HG03571 (cell line): ENCODE measurements at regions not wholly inside any gene's neighbourhood (a gene's known extent, or its start where the extent isn't known, plus 50 kb on each side); places are given as distances from the start of the nearest gene placed in this dataset.

Source experiments
- ATAC-seq: cut with Tn5 transposase; IDR thresholded peaks from one replicate; pipeline ENCODE4 v1.9.1; 2021; ENCODE audit not compliant: unreplicated experiment

DNA sequence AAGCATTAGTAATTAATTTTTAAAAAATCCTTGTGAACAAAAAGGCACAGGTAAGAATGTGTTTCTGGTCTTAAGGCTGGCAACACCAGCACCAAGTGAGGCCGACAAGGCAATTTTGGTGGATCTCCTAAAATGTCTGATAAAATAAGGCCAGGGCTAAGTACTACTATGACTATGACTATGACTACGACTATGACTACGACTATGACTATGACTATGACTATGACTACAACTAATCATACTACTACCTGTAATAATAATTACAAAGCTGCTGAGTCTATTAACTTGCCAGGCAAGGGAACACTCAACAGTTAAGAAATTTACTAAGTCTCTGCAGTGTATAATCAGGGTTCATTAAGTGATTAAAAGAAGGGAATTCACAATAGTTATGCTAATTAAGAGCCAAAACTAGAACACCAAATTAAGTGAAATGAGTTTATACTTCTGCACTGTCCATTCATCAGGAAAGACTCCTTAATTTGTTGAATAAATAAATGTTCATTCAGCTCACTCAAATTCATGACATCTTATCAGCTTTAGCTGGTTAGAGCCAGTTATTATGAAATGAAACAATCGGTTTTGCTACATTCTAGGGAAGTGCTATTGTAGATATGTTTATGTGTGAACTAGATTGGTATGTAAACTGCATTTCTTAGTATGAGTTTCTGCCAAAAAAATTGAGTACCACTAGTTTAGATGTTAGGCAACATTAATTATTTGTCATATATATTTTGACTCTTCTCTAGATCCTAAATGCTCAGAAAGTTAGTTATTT is 1626.2 kb upstream of the PCDH20 start:
- ATAC-seq, result no peak

DNA sequence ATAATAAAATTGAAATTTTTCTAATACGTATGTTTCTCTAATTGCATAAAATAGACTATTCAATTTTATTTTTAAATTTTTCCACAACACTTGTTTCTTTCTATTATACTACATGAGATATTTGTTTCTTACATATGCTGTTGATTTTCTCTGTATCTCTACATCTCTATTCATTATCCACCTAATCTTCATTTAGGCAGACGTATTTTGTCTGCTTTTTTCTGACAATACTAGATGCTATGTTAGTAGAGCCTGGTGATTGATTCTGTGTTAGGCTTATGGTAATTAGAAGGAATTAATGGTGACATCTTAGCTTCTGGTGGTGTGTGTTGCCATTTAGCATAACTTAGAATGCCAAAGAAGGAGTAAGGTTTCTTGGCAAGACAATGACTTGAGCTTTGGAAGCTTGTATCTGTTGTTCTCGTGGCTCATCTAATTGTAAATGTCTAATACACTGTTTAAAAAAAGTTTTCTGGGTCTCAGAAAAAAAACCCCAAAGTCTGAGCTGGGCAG is 1610.7 kb upstream of the PCDH20 start:
- ATAC-seq, result no peak

DNA sequence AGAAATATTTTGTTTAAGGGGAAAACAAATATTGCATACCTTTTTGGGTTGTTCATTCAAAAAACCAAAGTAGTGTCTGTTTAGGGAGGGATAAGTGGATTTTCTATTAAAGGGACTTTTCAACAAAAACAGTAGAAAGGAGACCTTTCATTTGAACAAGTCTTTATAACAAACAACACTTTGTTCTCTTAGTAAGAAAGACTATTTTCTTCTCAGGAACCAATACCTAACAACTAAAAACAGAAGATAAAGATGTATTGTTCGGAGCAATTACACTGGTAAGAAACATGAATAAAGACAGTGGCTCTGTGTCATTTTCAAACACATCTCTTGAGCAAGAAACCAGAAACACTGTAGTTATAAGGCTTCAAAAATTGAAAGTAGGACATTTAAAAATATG is 1610.1 kb upstream of the PCDH20 start:
- no peak for ATAC-seq

DNA sequence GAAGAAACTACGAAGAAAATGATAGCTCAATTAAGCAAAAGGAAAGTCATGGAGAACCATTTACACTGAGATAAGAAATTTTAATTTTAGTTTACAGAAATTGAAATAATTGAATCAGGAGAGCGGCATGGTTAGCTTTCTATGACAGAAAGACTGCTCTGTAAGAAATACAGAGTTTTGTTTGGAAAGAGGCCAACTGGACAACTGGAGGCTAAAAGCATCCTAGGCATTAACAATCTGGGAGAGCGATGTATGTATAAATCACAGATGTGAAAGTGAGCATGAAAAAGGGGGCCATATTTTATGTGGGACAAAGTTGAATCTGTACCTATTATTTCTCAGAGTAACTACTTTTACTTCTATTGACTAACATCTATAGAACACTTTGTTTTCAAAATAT is 1608.8 kb upstream of the PCDH20 start:
- no peak for ATAC-seq

DNA sequence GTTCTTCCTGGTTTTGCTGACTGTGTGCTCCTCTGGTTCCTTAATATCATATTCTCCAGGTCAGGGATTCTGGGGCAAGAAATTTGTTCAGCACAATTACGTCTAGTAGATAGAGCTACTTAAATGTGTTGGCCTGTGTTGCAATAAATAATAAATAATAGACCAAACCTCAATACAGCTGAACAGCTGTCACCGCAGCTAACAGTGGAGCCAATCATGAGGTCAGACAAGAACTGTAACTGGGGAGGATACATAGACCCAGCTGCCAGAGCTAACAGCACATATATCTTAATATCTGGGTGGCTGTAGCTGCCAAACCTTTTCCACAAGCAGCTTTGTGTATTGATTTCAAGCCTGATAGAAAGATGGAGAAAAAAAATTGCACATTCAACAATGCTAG is 1596.3 kb upstream of the PCDH20 start:
- ATAC-seq, result no peak

DNA sequence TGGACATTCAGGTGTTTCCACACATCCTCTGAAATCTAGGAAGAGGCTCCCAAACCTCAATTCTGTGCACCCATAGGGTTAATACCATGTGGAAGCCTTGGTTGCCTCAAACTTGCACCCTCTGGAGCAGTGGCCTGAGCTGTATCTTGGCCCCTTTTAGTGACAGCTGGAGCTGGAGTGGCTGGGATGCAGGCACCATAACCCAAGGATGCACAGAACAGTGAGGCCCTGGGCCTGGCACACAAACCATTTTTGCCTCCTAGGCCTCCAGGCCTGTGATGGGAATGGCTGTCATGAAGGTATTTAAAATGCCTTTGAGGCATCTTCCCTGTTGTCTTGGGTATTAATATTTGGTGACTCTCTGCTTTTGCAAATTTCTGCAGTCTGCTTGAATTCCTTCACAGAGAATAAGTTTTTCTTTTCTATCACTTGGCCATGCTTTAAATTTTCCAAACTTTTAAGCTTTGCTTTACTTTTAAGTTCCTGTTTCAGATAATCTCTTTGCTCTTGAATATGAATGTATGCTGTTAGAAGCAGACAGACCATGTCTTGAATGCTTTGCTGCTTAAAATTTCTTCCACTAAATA is 1594.5 kb upstream of the PCDH20 start:
- no peak for ATAC-seq

DNA sequence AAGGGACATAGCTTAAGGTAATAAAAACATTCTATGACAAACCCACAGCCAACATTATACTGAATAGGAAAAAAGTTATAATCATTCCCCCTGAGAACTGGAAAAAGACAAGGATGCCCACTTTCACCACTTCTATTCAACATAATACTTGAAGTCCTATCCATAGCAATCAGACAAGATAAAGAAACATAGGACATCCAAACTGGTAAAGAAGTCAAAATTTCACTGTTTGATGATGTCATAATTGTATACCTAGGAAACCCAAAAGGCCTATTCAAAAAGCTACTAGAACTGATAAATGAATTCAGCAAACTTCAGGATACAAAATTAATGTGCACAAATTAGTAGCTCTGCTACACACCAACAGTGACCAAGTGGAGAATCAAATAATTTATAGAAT is 1590.0 kb upstream of the PCDH20 start:
- ATAC-seq, result no peak

DNA sequence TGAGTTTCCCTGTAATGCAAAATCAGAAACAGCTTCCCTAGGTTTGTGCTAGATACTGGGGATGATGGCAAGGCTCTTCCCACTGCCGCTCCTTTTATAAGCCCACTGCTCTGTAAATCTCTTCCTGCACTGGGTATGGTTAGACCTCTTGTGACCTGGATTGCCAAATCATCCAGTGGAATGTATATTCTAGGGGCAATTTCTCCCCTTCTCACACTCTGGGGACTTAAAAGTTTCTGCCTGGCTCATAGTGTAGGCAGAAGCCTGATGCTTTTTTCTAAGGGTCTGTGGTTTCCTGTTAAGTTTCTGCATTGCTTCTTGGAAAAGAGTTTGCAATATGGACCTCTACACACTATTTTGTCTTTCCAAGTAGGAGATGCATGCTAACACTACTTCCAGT is 1582.0 kb upstream of the PCDH20 start:
- ATAC-seq, result no peak

DNA sequence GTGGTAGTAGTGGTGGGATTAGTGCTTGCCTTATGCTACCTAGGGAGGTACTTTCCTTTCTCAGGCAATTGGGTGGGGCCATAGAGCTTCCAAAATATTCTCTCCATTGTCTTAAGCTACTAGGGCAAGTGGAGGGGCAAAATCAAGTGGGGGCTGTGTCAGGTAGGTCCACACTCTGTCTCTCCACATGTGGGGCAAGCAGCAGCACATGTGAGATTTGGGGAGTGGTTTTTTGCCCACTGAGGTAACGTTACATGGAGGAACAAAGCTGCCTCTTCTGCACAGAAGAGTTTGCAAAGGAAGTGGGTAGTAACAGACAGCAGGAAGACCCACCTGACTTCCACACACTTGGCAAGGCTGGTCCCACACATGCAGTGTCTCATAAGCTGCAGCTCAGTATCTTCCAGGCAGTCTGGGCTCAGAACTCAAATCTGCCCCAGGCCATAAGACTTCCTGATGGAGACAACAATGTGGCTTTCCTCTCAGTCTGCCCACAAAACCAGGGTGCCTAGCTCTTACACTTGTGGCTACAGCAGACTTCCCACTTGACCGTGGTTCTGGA is 1581.5 kb upstream of the PCDH20 start:
- no peak for ATAC-seq

DNA sequence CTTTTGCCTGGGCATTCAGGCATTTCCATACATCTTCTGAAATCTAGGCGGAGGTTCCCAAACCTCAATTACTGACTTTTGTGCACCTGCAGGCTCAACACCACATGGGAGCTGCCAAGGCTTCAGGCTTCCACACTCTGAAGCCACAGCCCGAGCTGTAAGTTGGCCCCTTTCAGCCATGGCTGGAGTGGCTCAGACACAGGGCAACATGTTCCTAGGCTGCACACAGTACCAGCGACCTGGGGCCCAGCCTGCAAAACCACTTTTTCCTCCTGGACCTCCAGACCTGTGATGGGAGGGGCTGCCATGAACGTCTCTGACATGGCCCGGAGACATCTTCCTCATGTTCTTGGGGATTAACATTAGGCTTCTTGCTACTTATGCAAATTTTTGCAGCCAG is 1558.2 kb upstream of the PCDH20 start:
- no peak for ATAC-seq

DNA sequence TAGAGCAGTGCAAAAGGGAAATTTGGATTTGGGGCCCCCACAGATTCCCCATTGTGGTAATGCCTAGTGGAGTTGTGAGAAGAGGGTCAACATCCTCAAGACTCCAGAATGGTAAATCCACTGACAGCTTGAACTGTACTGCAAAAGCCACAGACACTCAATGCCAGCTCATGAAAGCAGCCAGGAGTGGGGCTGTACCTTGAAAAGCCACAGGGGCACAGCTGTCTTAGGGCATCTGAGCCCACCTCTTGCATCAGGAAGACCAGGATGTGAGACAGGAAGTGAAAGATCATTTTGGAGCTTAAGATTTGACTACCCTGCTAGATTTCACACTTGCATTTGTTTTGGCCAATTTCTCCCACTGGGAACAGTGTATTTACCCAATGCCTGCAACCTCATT is 1548.9 kb upstream of the PCDH20 start:
- ATAC-seq, result no peak

DNA sequence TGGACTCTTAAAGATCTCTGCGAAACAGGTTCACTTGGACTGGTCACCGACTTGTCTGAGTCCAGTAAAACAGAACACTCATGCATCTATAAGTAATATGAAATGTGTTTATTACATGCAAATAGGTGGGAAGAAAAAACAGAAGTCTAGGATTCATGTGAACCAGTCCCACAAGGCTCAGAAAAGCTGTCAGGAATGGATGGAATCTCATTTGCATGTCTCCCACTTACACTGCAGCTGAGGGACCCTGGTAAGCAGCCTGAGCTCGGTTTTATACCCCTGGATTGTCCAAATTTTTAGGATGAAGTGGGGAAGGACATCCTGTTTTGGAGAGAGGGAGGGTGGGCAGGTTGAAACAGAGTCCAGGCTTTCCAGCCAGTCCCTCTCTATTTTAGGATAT is 1545.1 kb upstream of the PCDH20 start:
- ATAC-seq, result no peak

DNA sequence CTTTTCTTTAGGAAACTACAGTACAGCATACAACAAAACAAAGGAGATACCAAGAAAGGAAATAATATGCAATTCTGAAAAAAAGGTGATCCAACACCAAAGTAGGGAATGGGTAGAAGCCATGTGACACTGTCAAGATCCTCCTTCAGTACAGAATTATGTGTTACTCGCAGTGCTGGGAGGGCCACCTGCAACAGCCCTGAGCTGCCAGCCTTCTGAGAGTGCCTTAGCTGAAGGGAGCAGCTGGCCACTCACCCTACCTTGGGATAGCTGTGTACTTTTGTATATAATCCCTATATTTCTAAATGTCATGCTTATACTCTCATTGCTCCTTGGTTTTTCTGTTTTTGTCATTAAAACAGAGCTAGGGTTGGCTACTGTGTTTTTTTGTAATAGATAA is 1518.2 kb upstream of the PCDH20 start:
- ATAC-seq, result no peak

DNA sequence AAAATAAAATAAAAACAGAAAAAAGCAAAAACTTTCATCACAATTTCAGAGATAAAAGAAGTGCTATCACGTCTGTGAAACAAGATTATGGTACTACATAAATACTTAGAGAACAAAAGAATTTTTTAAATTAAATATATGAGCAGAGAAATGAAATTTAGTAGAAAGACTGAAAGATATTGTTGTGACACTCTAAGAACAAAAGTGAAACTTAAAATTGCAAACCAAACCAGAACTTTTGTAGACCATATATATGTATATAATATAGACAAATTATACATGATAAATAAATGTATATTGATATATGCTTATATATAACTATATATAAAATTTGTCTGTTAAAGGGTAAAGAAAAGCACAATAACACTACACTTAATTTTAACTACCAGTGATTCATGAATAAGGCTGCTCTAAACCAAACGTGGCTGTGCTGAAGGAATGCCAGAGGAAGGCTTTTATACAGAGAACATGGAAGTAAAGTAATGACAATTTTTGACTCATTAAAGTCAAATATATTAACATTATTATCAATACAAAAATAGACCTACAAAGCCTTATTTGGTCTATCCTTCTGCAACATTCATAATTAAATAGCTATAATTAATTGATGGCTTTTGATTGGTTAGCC is 1516.7 kb upstream of the PCDH20 start:
- ATAC-seq, result no peak

DNA sequence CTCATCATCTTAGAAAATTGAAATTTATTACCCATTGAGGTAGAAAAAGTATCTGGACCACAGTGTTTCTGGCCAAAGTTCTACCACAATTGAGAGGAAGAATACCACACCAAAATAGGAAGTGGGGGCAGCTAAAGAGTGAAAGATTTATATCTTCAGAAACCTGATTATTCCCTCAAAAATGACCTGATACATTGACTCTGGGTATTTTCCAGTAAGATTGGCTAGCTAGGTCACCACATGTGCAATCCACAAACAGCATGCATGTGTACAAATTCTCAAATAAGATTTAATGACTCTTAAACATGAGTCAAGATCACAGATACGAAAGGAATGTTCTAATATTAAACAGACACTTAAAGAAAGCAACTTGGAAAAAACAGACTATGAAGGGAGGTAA is 1516.2 kb upstream of the PCDH20 start:
- no peak for ATAC-seq

DNA sequence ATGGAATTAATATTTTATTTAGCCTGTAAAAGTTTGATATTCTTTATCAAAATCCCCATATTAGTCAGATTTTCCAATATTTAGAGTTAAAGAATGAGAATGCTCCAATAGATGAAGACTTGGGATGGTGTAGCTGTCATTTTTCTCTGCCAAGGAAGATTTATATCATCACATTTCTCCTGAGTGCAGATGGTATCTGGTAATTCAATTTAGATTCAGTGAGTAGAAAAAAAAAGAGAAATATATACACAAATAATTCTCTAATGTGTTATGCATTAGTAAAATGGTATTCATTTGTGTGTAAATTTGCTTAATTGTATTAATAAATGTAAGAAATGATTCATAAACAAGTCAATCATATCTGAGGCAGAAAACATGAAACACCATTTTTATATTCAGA is 1508.7 kb upstream of the PCDH20 start:
- ATAC-seq, result no peak

DNA sequence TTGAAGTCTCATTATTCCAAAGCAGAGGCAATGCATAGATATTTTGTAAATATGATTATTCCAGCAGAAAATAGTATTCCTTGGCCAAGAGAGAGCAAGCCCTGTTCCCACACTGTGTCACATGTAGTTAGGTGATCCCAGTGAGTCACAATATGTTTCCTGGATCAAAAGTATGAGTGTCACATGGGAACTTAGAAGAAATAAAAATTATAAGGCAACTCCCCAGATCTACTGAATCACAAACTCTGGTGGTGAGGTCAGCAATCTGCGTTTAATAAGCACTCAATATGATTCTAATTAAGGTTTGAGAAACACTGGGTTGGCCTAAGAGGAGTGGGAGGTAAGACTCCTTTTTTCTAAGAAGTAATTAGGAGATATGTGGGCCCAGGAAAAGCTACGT is 1504.5 kb upstream of the PCDH20 start:
- ATAC-seq, result no peak

DNA sequence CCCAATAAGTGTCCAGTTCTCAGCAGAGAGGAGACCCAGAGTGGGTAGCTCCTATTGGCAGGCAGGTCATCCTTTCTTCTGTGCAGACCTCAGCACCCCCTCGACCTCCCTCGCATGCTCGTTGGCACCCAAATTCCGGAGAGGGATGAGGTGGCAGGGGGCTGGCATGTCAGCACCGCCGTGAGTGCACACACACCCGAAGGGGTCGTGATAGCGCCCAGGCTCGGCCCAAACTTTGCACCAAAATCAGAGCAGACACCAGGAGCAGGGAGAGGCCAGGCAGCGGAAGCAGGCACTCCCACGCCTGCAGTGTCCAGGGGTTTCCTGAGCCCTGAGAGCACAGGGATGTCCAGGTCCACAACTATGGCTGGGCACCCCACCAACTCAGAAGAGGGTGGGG is 1503.8 kb upstream of the PCDH20 start:
- no peak for ATAC-seq

DNA sequence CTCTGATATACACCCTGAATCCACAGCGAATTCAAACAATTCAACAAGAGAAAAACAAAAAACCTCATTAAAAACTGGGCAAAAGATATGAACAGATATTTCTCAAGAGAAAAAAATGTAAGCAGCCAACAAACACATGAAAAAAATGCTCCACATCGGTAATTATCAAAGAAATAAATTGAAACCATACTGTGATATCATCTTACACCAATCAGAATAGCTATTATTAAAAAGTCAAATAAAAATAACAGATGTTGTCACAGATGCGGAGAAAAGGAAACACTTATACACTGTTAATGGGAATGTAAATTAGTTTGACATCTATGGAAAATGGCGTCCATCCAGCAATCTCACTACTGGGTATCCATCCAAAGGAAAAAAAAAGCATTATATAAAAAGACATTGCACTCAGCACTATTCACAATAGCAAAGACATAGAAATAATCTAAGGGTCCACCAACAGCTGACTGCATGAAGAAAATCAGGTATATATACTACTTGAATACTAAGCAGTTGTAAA is 1495.0 kb upstream of the PCDH20 start:
- ATAC-seq, result no peak

DNA sequence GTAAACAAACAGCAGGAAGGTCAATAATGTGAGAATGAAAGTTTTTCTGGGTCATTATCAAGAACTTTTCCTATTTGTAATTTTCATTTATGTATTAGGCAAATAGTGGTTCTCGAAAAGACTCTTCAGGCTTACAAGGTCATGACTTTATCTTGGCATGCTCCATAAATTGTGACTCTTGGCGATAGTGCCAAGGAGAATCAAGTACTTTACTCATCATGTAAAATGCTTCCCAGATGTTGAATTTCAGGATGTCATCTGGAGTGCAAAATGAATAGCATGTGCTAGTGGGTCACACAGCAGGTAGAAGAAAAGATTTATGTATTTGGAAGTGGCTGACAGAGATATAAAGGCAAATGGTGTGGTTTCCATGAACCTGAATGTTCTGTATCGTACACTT is 1492.7 kb upstream of the PCDH20 start:
- no peak for ATAC-seq

DNA sequence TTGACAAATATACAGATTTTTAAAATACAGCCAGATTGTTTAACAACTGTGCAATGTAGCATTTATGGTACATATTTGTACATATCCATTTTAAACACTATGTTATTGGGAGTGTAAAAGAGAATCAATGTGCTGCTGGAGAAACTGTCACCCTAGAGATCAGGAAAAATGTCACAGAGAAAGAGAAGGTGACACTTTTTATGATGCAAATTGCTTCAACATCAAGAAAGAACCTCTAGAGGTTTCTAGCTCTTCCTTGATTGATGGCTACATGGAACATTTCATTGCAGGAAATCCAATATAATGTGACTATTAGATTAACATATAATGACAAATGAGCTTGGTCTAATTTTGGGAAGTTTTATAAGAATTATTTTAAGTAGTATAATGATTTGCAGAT is 1491.2 kb upstream of the PCDH20 start:
- no peak for ATAC-seq

DNA sequence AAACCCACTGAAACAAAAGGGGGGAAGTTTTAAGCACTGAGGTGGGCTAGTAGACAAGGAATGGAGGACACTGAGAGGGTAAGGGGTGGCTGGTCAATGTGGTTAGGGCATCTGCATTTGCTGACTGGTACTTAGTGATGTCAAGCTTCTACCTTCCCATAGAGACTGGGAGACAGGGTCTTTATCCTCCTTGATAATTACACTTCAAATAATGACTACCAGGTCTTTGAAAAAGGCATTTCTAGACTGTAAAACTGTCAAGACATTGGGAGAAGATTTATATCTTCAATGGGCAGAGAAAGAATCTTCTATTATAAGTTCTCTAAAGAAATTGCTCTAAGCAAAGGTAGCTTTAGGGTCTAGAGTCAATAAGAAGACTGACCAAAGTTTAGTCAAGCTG is 1490.8 kb upstream of the PCDH20 start:
- no peak for ATAC-seq
